Putamen (tissue), 1 donor: ENCODE measurements at regions not wholly inside any gene's neighbourhood (a gene's known extent, or its start where the extent isn't known, plus 50 kb on each side); places are given as distances from the start of the nearest gene placed in this dataset.

Source experiments
- DNase-seq: peaks from one replicate; pipeline ENCODE4 v3.0.0-alpha.2; 2016; ENCODE audit warnings: low spot score

- no peak for DNase-seq
These were observed 59.4 kb upstream of the LAPTM4A start for GRCh38 chr2:20110876-20111275.

GRCh38 chr2:20110383-20110782 lies 59.0 kb upstream of the LAPTM4A start:
- DNase-seq, result no peak

GRCh38 chr2:20108655-20109396 lies 57.4 kb upstream of the LAPTM4A start:
- DNase-seq, result no peak

- DNase-seq, result no peak
These were observed 56.3 kb upstream of the LAPTM4A start for GRCh38 chr2:20107776-20108175.

- no peak for DNase-seq
These were observed 55.9 kb upstream of the LAPTM4A start for GRCh38 chr2:20107352-20107751.

GRCh38 chr2:20106746-20107145 lies 55.3 kb upstream of the LAPTM4A start:
- no peak for DNase-seq

GRCh38 chr2:20104900-20105545 lies 53.6 kb upstream of the LAPTM4A start:
- no peak for DNase-seq

- no peak for DNase-seq
These were observed 52.1 kb upstream of the LAPTM4A start for GRCh38 chr2:20103530-20103929.
